SK-N-SH treated with all-trans-retinoic acid at 6 μM for 48 hours (cell line): ENCODE measurements at regions not wholly inside any gene's neighbourhood (a gene's known extent, or its start where the extent isn't known, plus 50 kb on each side); places are given as distances from the start of the nearest gene placed in this dataset.

Experiments used
- ATAC-seq: fragments of 200-7000 bp; cut with Tn5 transposase; 3 replicates; pipeline ENCODE4 v1.9.1; 2020; ENCODE audit warnings: mild to moderate bottlenecking, moderate library complexity
- ARNTL ChIP-seq: fragments of 450-650 bp; formaldehyde crosslinking; IDR thresholded peaks from 2 replicates; pipeline ENCODE4 v1.5.0; 2020; ENCODE audit warnings: low read depth, mild to moderate bottlenecking, moderate library complexity, borderline replicate concordance
- BACH2 ChIP-seq: fragments of 250-450 bp; sonication (Bioruptor Pico); IDR thresholded peaks from 2 replicates; pipeline ENCODE4 v1.9.0; 2021; ENCODE audit warnings: mild to moderate bottlenecking, borderline replicate concordance
- CSDC2 ChIP-seq: fragments of 250-450 bp; sonication (Bioruptor Pico); IDR thresholded peaks from 2 replicates; pipeline ENCODE4 v1.5.0; 2020; ENCODE audit warnings: mild to moderate bottlenecking, moderate library complexity
- ESRRG ChIP-seq: fragments of 250-450 bp; sonication (Bioruptor Pico); IDR thresholded peaks from 2 replicates; pipeline ENCODE4 v1.6.1; 2021; ENCODE audit warnings: mild to moderate bottlenecking
- GLIS3 ChIP-seq: fragments of 250-450 bp; sonication (Bioruptor Pico); IDR thresholded peaks from 2 replicates; pipeline ENCODE4 v1.5.0; 2020; ENCODE audit warnings: mild to moderate bottlenecking, moderate library complexity
- ISL1 ChIP-seq: fragments of 250-450 bp; sonication (Bioruptor Pico); IDR thresholded peaks from 2 replicates; pipeline ENCODE4 v2.1.2; 2022; ENCODE audit warnings: mild to moderate bottlenecking, moderate library complexity
- OSR1 ChIP-seq: fragments of 250-450 bp; sonication (Bioruptor Pico); IDR thresholded peaks from 2 replicates; pipeline ENCODE4 v1.8.0; 2022; ENCODE audit warnings: moderate library complexity, mild to moderate bottlenecking, inconsistent platforms
- PATZ1 ChIP-seq: fragments of 250-450 bp; sonication (Bioruptor Pico); IDR thresholded peaks from 2 replicates; pipeline ENCODE4 v1.8.0; 2020; ENCODE audit warnings: mild to moderate bottlenecking, moderate library complexity, borderline replicate concordance
- PPARA ChIP-seq: fragments of 250-450 bp; sonication (Bioruptor Pico); IDR thresholded peaks from 2 replicates; pipeline ENCODE4 v1.5.0; 2020; ENCODE audit warnings: mild to moderate bottlenecking, borderline replicate concordance
- RARB ChIP-seq: fragments of 250-450 bp; sonication (Bioruptor Pico); IDR thresholded peaks from 2 replicates; pipeline ENCODE4 v1.8.0; 2021; ENCODE audit warnings: mild to moderate bottlenecking, moderate library complexity
- SNAI2 ChIP-seq: fragments of 250-450 bp; sonication (Bioruptor Pico); IDR thresholded peaks from 2 replicates; pipeline ENCODE4 v1.5.0; 2020; ENCODE audit warnings: mild to moderate bottlenecking, moderate library complexity
- TCF4 ChIP-seq: fragments of 250-450 bp; sonication (Bioruptor Pico); IDR thresholded peaks from 2 replicates; pipeline ENCODE4 v1.8.0; 2021; ENCODE audit warnings: mild to moderate bottlenecking, moderate library complexity, borderline replicate concordance
- TOX ChIP-seq: fragments of 250-450 bp; sonication (Bioruptor Pico); IDR thresholded peaks from 2 replicates; pipeline ENCODE4 v1.8.0; 2021; ENCODE audit warnings: mild to moderate bottlenecking, moderate library complexity, borderline replicate concordance
- TSHZ2 ChIP-seq: fragments of 250-450 bp; sonication (Bioruptor Pico); IDR thresholded peaks from 2 replicates; pipeline ENCODE4 v1.5.0; 2020; ENCODE audit warnings: mild to moderate bottlenecking, moderate library complexity
- ZC3H10 ChIP-seq: fragments of 250-450 bp; sonication (Bioruptor Pico); IDR thresholded peaks from 2 replicates; pipeline ENCODE4 v1.5.1; 2021; ENCODE audit warnings: mild to moderate bottlenecking, moderate library complexity
- ZFP3 ChIP-seq: fragments of 250-450 bp; sonication (Bioruptor Pico); IDR thresholded peaks from 2 replicates; pipeline ENCODE4 v1.5.0; 2020; ENCODE audit warnings: mild to moderate bottlenecking, moderate library complexity
- ZNF565 ChIP-seq: fragments of 450-650 bp; formaldehyde crosslinking; conservative IDR thresholded peaks from 2 replicates; pipeline ENCODE4 v1.5.0; 2020; ENCODE audit warnings: low read depth, mild to moderate bottlenecking, moderate library complexity
- ZNF70 ChIP-seq: fragments of 450-650 bp; formaldehyde crosslinking; IDR thresholded peaks from 2 replicates; pipeline ENCODE4 v1.5.0; 2020; ENCODE audit warnings: mild to moderate bottlenecking, moderate library complexity
- ZNF8 ChIP-seq: fragments of 450-650 bp; formaldehyde crosslinking; IDR thresholded peaks from 2 replicates; pipeline ENCODE4 v1.5.0; 2020; ENCODE audit warnings: mild to moderate bottlenecking, moderate library complexity
- TF ChIP-seq, protein P1 (sequence below): fragments of 250-450 bp; sonication (Bioruptor Pico); IDR thresholded peaks from 2 replicates; pipeline ENCODE4 v1.5.1; 2021; ENCODE audit warnings: mild to moderate bottlenecking, moderate library complexity
- TF ChIP-seq, protein P2 (sequence below): fragments of 250-450 bp; sonication (Bioruptor Pico); IDR thresholded peaks from 2 replicates; pipeline ENCODE4 v1.5.1; 2020; ENCODE audit warnings: low read depth, mild to moderate bottlenecking, moderate library complexity

DNA sequence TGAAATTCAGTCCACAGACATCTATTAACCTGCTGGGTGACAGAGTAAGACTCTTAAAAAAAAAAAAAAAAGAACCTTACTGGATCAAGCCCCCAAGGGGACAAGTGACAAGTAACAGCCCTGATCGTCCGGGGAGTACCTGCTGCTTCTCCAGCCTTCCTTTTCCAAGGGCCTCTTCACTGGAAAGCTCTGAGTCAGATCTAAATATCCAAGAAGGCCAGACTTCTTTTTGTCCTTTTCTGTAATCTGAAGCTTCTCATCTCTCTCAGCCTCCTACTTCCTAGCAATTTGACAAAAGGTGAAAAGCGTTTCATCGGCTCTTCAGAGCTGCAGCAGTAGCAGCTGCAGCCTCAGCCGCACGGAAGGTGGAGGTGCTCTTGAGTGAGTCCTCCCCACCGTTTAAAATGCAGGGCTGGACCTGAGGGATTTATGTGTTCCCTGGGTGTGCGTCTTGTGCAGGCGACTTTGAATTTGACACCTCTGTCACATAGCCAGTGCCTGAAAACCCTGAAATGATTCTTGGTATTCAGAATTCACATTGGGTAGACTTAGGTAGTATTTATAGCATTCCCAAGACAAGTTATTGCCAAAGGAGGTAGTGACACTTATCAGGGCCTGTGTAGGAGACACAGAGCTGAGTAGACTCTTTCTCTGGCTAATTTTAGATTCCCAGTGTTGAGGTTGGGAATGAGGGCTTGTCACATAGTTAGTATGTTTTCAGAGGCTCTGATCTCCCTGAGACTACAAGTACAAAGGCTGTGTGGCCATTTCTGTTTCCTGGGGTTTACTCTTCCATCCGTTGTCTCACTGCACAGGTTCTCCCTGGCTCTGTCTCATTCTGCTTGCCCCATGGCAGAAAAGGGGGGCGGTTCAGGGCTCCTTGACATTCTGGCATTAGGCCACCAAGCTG, 291.2 kb upstream of the C2CD4B start:
- ATAC-seq = peak; percentile 19
- TF ChIP-seq BACH2 (CRISPR knock-in tag) = no peak
- TF ChIP-seq TOX (CRISPR knock-in tag) = no peak
- TF ChIP-seq PATZ1 (CRISPR knock-in tag) = no peak
- no peak for TF ChIP-seq ZNF70 (CRISPR knock-in tag)
- TF ChIP-seq, protein P1, sequence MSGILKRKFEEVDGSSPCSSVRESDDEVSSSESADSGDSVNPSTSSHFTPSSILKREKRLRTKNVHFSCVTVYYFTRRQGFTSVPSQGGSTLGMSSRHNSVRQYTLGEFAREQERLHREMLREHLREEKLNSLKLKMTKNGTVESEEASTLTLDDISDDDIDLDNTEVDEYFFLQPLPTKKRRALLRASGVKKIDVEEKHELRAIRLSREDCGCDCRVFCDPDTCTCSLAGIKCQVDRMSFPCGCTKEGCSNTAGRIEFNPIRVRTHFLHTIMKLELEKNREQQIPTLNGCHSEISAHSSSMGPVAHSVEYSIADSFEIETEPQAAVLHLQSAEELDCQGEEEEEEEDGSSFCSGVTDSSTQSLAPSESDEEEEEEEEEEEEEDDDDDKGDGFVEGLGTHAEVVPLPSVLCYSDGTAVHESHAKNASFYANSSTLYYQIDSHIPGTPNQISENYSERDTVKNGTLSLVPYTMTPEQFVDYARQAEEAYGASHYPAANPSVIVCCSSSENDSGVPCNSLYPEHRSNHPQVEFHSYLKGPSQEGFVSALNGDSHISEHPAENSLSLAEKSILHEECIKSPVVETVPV (CRISPR knock-in tag) = no peak
- no peak for TF ChIP-seq ZNF565 (CRISPR knock-in tag)
- no peak for TF ChIP-seq ZC3H10
- TF ChIP-seq SNAI2 (CRISPR knock-in tag) = no peak
- no peak for TF ChIP-seq ESRRG
- TF ChIP-seq RARB = no peak
- TF ChIP-seq ZNF8 (CRISPR knock-in tag) = no peak
- TF ChIP-seq, all 23 proteins: peak for 0

DNA sequence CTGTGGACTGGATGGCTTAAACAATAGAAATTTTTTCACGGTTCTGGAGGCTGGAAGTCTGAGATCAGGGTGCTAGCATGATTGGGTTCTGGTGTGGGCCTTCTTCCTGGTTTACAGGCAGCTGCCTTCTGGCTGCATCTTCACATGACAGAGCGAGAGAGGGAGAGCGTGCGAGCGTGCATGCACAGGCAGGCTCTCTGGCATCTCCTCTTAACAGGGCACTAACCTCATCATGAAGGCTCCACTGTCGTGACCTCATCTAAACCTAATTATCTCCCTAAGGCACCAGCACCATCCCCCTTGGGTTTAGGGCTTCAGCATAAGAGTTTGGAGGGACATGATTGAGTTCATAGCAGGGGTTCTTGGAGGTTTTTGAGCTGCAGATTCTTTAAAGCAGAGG, 292.0 kb upstream of the C2CD4B start:
- no peak for ATAC-seq
- TF ChIP-seq OSR1 (CRISPR knock-in tag) = no peak
- TF ChIP-seq, protein P1 (CRISPR knock-in tag) = no peak
- TF ChIP-seq RARB = no peak
- TF ChIP-seq SNAI2 (CRISPR knock-in tag) = no peak
- TF ChIP-seq, protein P2, sequence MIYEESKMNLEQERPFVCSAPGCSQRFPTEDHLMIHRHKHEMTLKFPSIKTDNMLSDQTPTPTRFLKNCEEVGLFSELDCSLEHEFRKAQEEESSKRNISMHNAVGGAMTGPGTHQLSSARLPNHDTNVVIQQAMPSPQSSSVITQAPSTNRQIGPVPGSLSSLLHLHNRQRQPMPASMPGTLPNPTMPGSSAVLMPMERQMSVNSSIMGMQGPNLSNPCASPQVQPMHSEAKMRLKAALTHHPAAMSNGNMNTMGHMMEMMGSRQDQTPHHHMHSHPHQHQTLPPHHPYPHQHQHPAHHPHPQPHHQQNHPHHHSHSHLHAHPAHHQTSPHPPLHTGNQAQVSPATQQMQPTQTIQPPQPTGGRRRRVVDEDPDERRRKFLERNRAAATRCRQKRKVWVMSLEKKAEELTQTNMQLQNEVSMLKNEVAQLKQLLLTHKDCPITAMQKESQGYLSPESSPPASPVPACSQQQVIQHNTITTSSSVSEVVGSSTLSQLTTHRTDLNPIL = no peak
- TF ChIP-seq PPARA = no peak
- no peak for TF ChIP-seq CSDC2 (CRISPR knock-in tag)
- no peak for TF ChIP-seq GLIS3
- no peak for TF ChIP-seq BACH2 (CRISPR knock-in tag)
- no peak for TF ChIP-seq TCF4
- TF ChIP-seq ZFP3 (CRISPR knock-in tag) = no peak

GRCh38 chr15:62459875-62460274, 294.8 kb upstream of the C2CD4B start:
- TF ChIP-seq TCF4 (peak; percentile 57; the same call in 1 of the 2 replicates), ZNF8 (CRISPR knock-in tag) (no peak), ARNTL (CRISPR knock-in tag) (no peak)
- ATAC-seq = no peak

DNA sequence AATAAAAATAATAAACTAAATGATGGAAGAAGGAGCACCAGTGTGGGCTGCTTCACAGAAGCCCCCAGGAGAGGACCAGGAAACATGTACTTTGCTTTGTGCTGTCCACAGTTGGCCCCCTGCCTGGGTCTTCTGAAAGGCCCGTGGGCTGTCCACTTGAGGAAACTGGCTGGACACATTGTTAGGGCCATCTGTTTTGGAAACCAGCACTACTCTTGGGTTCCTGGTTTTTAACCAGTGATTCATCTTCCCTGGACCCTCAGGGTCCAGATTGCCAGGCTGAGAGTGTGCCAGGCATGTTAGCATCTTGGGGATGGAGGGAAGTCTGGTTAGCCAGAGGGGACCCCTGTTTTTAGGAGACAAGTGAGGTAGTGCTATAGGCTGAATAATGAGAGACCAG, 297.2 kb upstream of the C2CD4B start:
- TF ChIP-seq CSDC2 (CRISPR knock-in tag) (no peak), RARB (no peak), ESRRG (no peak), TCF4 (no peak; the same call in 1 of the 2 replicates), OSR1 (CRISPR knock-in tag) (no peak), ZC3H10 (no peak), TSHZ2 (no peak), ISL1 (CRISPR knock-in tag) (no peak)
- TF ChIP-seq, protein P1 (CRISPR knock-in tag) = no peak
- peak; percentile 46 for ATAC-seq
